ENCODE measurements at regions not wholly inside any gene's neighbourhood (a gene's known extent, or its start where the extent isn't known, plus 50 kb on each side); places are given as distances from the start of the nearest gene placed in this dataset.

DNA sequence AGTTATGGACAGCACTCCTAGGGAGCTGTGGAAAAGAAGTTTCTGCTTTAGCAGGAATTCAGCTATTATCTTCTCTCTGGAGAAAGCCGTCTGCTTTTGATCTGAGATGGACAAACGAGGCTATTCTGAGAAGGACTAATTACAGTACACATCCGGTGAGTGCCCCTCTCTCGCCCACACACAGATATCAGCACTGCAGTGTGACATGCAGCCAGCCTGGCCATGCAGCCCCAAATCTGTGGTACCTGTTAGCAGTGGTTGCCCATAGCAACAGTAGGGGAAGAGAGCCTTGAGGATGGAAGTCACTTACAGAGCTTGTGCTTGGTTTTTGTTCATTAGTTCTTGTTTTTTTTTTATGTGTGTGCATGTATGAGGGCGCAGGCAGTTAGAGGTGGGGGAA lies 73.9 kb upstream of the TRIB2 start:
- Histone ChIP-seq H3K27ac (ENCODE audit: low read length) (no peak overlapping the region), H3K9ac (ENCODE audit: low read length) (no peak overlapping the region), H3K36me3 (replicated peaks; ENCODE audit: low read depth, low read length) (no peaks in the 10 kb centered on the region), H3K4me2 (ENCODE audit: low read length) (no peak overlapping the region), H3K4me1 (ENCODE audit: low read length) (no peaks in the 10 kb centered on the region), H3K27me3 (ENCODE audit: low read depth, low read length) (peaks cover 11% of the 10 kb centered on the region; the same call in 1 of the 2 replicates), H3K4me3 (ENCODE audit: low read length) (no peak overlapping the region), H3K9me3 (ENCODE audit: insufficient read depth, low read length) (no peaks in the 10 kb centered on the region), H3K79me2 (ENCODE audit: low read length) (no peaks in the 10 kb centered on the region), H4K20me1 (ENCODE audit: insufficient read depth, low read length) (no peaks in the 10 kb centered on the region), H2AFZ (ENCODE audit: low read depth, low read length) (no peak overlapping the region)
- TF ChIP-seq, protein P1, sequence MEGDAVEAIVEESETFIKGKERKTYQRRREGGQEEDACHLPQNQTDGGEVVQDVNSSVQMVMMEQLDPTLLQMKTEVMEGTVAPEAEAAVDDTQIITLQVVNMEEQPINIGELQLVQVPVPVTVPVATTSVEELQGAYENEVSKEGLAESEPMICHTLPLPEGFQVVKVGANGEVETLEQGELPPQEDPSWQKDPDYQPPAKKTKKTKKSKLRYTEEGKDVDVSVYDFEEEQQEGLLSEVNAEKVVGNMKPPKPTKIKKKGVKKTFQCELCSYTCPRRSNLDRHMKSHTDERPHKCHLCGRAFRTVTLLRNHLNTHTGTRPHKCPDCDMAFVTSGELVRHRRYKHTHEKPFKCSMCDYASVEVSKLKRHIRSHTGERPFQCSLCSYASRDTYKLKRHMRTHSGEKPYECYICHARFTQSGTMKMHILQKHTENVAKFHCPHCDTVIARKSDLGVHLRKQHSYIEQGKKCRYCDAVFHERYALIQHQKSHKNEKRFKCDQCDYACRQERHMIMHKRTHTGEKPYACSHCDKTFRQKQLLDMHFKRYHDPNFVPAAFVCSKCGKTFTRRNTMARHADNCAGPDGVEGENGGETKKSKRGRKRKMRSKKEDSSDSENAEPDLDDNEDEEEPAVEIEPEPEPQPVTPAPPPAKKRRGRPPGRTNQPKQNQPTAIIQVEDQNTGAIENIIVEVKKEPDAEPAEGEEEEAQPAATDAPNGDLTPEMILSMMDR (IDR thresholded peaks at IDR 0.05; ENCODE audit: low read depth, low read length): no peak
- no peak for TF ChIP-seq EZH2phosphoT487 (IDR thresholded peaks at IDR 0.05; ENCODE audit: low read depth)

- Histone ChIP-seq H3K4me1 (ENCODE audit: low read length) (no peaks in the 10 kb centered on the region), H4K20me1 (ENCODE audit: insufficient read depth, low read length) (no peaks in the 10 kb centered on the region), H3K9me3 (ENCODE audit: insufficient read depth, low read length) (no peaks in the 10 kb centered on the region), H2AFZ (ENCODE audit: low read depth, low read length) (no peak overlapping the region), H3K79me2 (ENCODE audit: low read length) (no peaks in the 10 kb centered on the region), H3K4me2 (ENCODE audit: low read length) (no peak overlapping the region), H3K36me3 (replicated peaks; ENCODE audit: low read depth, low read length) (no peaks in the 10 kb centered on the region), H3K4me3 (ENCODE audit: low read length) (no peak overlapping the region), H3K9ac (ENCODE audit: low read length) (no peak overlapping the region), H3K27me3 (ENCODE audit: low read depth, low read length) (no peaks in the 10 kb centered on the region; the same call in 1 of the 2 replicates), H3K27ac (ENCODE audit: low read length) (no peak overlapping the region)
- TF ChIP-seq, protein P1 (IDR thresholded peaks at IDR 0.05; ENCODE audit: low read depth, low read length): no peak
- no peak for TF ChIP-seq EZH2phosphoT487 (IDR thresholded peaks at IDR 0.05; ENCODE audit: low read depth)
These were observed 66.9 kb upstream of the TRIB2 start for GRCh38 chr2:12649602-12650400.

GRCh38 chr2:12651641-12652040 lies 65.1 kb upstream of the TRIB2 start:
- no peaks in the 10 kb centered on the region for H4K20me1 ChIP-seq (ENCODE audit: insufficient read depth, low read length)
- no peak for TF ChIP-seq EZH2phosphoT487 (IDR thresholded peaks at IDR 0.05; ENCODE audit: low read depth)
- TF ChIP-seq, protein P1 (IDR thresholded peaks at IDR 0.05; ENCODE audit: low read depth, low read length): no peak
- H3K27ac ChIP-seq (ENCODE audit: low read length): no peak overlapping the region
- no peaks in the 10 kb centered on the region for H3K9me3 ChIP-seq (ENCODE audit: insufficient read depth, low read length)
- no peak overlapping the region for H3K4me2 ChIP-seq (ENCODE audit: low read length)
- H3K36me3 ChIP-seq (replicated peaks; ENCODE audit: low read depth, low read length): no peaks in the 10 kb centered on the region
- no peaks in the 10 kb centered on the region for H3K4me1 ChIP-seq (ENCODE audit: low read length)
- H2AFZ ChIP-seq (ENCODE audit: low read depth, low read length): no peak overlapping the region
- no peaks in the 10 kb centered on the region for H3K79me2 ChIP-seq (ENCODE audit: low read length)
- H3K9ac ChIP-seq (ENCODE audit: low read length): no peak overlapping the region
- no peaks in the 10 kb centered on the region; the same call in 1 of the 2 replicates for H3K27me3 ChIP-seq (ENCODE audit: low read depth, low read length)
- H3K4me3 ChIP-seq (ENCODE audit: low read length): no peak overlapping the region

DNA sequence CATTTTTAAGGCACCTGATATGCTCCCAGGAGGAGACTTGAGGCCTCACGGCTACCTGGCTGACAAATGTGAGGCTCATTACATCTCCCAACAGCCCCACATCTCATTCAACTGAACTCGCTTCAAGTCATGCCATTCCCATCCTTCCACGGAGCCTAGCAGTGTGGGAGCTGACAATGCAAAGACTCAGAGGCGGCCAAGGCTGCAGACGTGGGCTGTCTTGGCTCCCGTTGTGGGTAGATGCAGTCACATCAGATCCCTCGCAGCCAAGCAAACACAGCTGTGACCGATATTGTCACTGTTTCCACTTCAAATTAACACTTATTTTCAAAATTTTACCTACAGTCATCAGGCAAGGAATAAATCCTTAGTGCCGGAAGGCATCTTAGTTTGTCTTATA lies 64.0 kb upstream of the TRIB2 start:
- H4K20me1 ChIP-seq (ENCODE audit: insufficient read depth, low read length): no peaks in the 10 kb centered on the region
- no peak overlapping the region for H3K4me2 ChIP-seq (ENCODE audit: low read length)
- no peak overlapping the region for H2AFZ ChIP-seq (ENCODE audit: low read depth, low read length)
- H3K27me3 ChIP-seq (ENCODE audit: low read depth, low read length): no peaks in the 10 kb centered on the region
- no peaks in the 10 kb centered on the region for H3K36me3 ChIP-seq (replicated peaks; ENCODE audit: low read depth, low read length)
- no peaks in the 10 kb centered on the region for H3K79me2 ChIP-seq (ENCODE audit: low read length)
- H3K4me1 ChIP-seq (ENCODE audit: low read length): no peaks in the 10 kb centered on the region
- no peak overlapping the region for H3K4me3 ChIP-seq (ENCODE audit: low read length)
- H3K9ac ChIP-seq (ENCODE audit: low read length): no peak overlapping the region
- no peak overlapping the region for H3K27ac ChIP-seq (ENCODE audit: low read length)
- no peaks in the 10 kb centered on the region for H3K9me3 ChIP-seq (ENCODE audit: insufficient read depth, low read length)
- TF ChIP-seq, protein P1 (IDR thresholded peaks at IDR 0.05; ENCODE audit: low read depth, low read length): no peak
- no peak for TF ChIP-seq EZH2phosphoT487 (IDR thresholded peaks at IDR 0.05; ENCODE audit: low read depth)
